COLO829 (cell line): ENCODE measurements at regions not wholly inside any gene's neighbourhood (a gene's known extent, or its start where the extent isn't known, plus 50 kb on each side); places are given as distances from the start of the nearest gene placed in this dataset.
"Not testable (repeated sequence)": the region's sequence is repeated elsewhere in the genome, so short reads cannot be mapped to it uniquely, and the experiment has no call there.

Source experiments
- DNase-seq: peaks from one replicate; pipeline ENCODE4 v3.0.0; 2012; ENCODE audit warnings: low spot score

- no peak for DNase-seq
Observed at GRCh38 chr3:139095803-139096466, 51.2 kb upstream of the PRR23C start.

- DNase-seq = no peak
Observed at GRCh38 chr3:139096670-139097069, 52.0 kb upstream of the PRR23C start.

- DNase-seq = no peak
Observed at GRCh38 chr3:139098391-139098790, 53.7 kb upstream of the PRR23C start.

- no peak for DNase-seq
Observed at GRCh38 chr3:139099968-139100817, 55.5 kb upstream of the PRR23C start.

- no peak for DNase-seq
Observed at GRCh38 chr3:139100821-139101220, 56.1 kb upstream of the PRR23C start.

GRCh38 chr3:139101396-139101795, 56.7 kb upstream of the PRR23C start:
- DNase-seq = no peak

- no peak for DNase-seq
Observed at GRCh38 chr3:139103484-139103883, 58.8 kb upstream of the PRR23C start.

- DNase-seq = no peak
Observed at GRCh38 chr3:139104062-139104461, 59.4 kb upstream of the PRR23C start.

- no peak for DNase-seq
Observed at GRCh38 chr3:139105154-139105702, 60.5 kb upstream of the PRR23C start.

GRCh38 chr3:139106013-139106932, 61.6 kb upstream of the PRR23C start:
- DNase-seq = no peak

- no peak for DNase-seq
Observed at GRCh38 chr3:139107424-139108252, 62.9 kb upstream of the PRR23C start.

- DNase-seq = no peak
Observed at GRCh38 chr3:139108253-139108969, 63.7 kb upstream of the PRR23C start.

GRCh38 chr3:139109271-139109670, 64.6 kb upstream of the PRR23C start:
- no peak for DNase-seq

- DNase-seq = no peak
Observed at GRCh38 chr3:139110072-139110830, 65.6 kb upstream of the PRR23C start.

- not testable (repeated sequence) for DNase-seq
Observed at GRCh38 chr3:139110929-139111328, 66.2 kb upstream of the PRR23C start.

- DNase-seq = peak; percentile 63
Observed at GRCh38 chr3:139111392-139112229, 66.9 kb upstream of the PRR23C start.

- no peak for DNase-seq
Observed at GRCh38 chr3:139112230-139112558, 67.5 kb upstream of the PRR23C start.

GRCh38 chr3:139113231-139113992, 68.7 kb upstream of the PRR23C start:
- peak; percentile 45 for DNase-seq
